ENCODE measurements at regions not wholly inside any gene's neighbourhood (a gene's known extent, or its start where the extent isn't known, plus 50 kb on each side); places are given as distances from the start of the nearest gene placed in this dataset.

DNA sequence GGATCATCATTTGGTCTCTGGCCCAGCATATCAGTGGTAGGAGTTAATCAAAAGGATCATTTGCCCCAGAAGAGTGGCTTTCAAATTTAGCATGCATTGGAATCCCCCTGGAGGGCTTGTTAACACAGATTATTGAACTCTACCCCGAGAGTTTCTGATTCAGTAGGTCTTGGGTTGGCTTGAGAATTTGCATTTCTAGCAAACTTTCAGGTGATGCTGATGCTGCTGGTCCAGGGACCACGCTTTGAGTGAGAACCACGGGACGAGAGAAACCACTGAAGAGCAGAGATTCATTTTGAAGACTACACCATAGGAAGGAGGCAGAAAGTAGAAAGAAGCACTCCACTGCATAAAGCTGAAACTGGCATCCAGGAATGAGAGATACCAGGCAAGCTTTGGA is 81.3 kb upstream of the DUSP10 start:
- TF ChIP-seq POLR2A (IDR thresholded peaks at IDR 0.05) = no peak
- TF ChIP-seq, protein P1, sequence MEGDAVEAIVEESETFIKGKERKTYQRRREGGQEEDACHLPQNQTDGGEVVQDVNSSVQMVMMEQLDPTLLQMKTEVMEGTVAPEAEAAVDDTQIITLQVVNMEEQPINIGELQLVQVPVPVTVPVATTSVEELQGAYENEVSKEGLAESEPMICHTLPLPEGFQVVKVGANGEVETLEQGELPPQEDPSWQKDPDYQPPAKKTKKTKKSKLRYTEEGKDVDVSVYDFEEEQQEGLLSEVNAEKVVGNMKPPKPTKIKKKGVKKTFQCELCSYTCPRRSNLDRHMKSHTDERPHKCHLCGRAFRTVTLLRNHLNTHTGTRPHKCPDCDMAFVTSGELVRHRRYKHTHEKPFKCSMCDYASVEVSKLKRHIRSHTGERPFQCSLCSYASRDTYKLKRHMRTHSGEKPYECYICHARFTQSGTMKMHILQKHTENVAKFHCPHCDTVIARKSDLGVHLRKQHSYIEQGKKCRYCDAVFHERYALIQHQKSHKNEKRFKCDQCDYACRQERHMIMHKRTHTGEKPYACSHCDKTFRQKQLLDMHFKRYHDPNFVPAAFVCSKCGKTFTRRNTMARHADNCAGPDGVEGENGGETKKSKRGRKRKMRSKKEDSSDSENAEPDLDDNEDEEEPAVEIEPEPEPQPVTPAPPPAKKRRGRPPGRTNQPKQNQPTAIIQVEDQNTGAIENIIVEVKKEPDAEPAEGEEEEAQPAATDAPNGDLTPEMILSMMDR (IDR thresholded peaks at IDR 0.05) = no peak
